Tibial nerve (tissue), 4 donors: ENCODE measurements at regions not wholly inside any gene's neighbourhood (a gene's known extent, or its start where the extent isn't known, plus 50 kb on each side); places are given as distances from the start of the nearest gene placed in this dataset.
"Not testable (repeated sequence)": the region's sequence is repeated elsewhere in the genome, so short reads cannot be mapped to it uniquely, and the experiment has no call there.

Experiments
- EP300 ChIP-seq, 2 donors: sonication (generic); formaldehyde crosslinking; IDR thresholded peaks; one replicate each; pipeline ENCODE4 v1.6.1; 2017; ENCODE audit warnings: antibody characterized with exemption in 2 of 2, mild to moderate bottlenecking in 1 of 2
- POLR2A ChIP-seq, 2 donors: fragments of 450-650 bp; IDR thresholded peaks; one replicate each; pipeline ENCODE4 v1.6.1; 2017; ENCODE audit warnings: antibody characterized with exemption in 2 of 2, mild to moderate bottlenecking in 2 of 2, moderate library complexity in 2 of 2
- TF ChIP-seq, protein P1 (sequence below), 5 experiments: fragments of 200-600 bp in 3 of 5; fragments of 450-650 bp in 2 of 5; sonication (generic) in 3 of 5; IDR thresholded peaks; one replicate each; pipeline ENCODE4 v1.5.1; 2016 to 2019; ENCODE audit warnings: antibody characterized with exemption in 5 of 5, mild to moderate bottlenecking in 3 of 5, moderate library complexity in 2 of 5

DNA sequence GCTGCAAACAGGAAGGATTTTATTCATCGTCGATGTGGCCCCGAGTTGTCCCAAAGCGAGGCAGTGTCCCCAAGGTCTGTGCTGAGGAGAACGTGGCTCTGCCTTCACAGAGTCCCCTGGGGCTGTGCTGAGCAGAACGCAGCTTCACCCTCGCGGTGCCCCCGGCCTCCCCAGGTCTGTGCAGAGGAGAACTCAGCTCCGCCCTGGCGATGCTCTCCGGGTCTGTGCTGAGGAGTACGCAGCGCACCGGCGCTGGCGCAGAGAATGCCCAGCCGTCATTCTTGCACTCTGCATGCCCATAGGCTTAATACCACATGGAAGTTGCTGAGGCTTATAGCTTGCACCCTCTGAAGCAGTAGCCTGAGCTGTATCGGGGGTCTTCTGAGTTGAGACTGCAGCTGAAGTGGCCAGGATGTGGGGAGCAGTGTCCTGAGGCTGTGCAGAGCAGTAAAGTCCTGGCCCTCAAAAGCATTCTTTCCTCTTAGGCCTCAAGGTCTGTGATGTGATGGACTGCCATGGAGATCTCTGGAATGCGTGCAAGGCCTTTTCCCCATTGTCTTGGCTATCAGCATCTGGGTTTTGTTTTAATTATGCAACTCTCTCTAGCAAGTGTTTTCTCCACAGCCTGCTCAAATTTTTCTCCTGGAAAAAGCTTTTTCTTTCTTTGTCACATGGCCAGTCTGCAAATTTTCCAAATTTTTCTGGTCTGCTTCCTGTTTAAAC is 237.5 kb downstream of the ANKRD30B start:
- TF ChIP-seq, protein P1, sequence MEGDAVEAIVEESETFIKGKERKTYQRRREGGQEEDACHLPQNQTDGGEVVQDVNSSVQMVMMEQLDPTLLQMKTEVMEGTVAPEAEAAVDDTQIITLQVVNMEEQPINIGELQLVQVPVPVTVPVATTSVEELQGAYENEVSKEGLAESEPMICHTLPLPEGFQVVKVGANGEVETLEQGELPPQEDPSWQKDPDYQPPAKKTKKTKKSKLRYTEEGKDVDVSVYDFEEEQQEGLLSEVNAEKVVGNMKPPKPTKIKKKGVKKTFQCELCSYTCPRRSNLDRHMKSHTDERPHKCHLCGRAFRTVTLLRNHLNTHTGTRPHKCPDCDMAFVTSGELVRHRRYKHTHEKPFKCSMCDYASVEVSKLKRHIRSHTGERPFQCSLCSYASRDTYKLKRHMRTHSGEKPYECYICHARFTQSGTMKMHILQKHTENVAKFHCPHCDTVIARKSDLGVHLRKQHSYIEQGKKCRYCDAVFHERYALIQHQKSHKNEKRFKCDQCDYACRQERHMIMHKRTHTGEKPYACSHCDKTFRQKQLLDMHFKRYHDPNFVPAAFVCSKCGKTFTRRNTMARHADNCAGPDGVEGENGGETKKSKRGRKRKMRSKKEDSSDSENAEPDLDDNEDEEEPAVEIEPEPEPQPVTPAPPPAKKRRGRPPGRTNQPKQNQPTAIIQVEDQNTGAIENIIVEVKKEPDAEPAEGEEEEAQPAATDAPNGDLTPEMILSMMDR (IDR thresholded peaks at IDR 0.05) = not testable (repeated sequence)
- TF ChIP-seq POLR2A, EP300 (IDR thresholded peaks at IDR 0.05): not testable (repeated sequence)
